Stimulated activated naive B cell treated with anti-CD40 and anti-IgM and Interleukin-4, amounts not matched to agents 10 μg/mL and 1 μg/mL and 100 μg/mL, for 72 hours (primary cell): ENCODE measurements at regions not wholly inside any gene's neighbourhood (a gene's known extent, or its start where the extent isn't known, plus 50 kb on each side); places are given as distances from the start of the nearest gene placed in this dataset.
"Not testable (repeated sequence)": the region's sequence is repeated elsewhere in the genome, so short reads cannot be mapped to it uniquely, and the experiment has no call there.

Experiments
- ATAC-seq, 2 donors: fragments of 150-1000 bp; cut with Tn5 transposase; replicated peaks; 2 replicates each; pipeline ENCODE4 v1.10.0; 2021; ENCODE audit warnings: moderate library complexity in 1 of 2
- DNase-seq: peaks from one replicate; pipeline ENCODE4 v3.0.0; 2021
- H3K27ac Mint-ChIP-seq: one replicate; pipeline ENCODE4 v1.8.0; 2022; ENCODE audit warnings: mild to moderate bottlenecking, mixed read lengths
- H3K27me3 Mint-ChIP-seq, 2 donors: one replicate each; pipeline ENCODE4 v1.8.0; 2022; ENCODE audit warnings: mixed read lengths in 2 of 2
- H3K36me3 Mint-ChIP-seq, 2 donors: one replicate each; pipeline ENCODE4 v1.8.0; 2022; ENCODE audit warnings: mixed read lengths in 2 of 2, mild to moderate bottlenecking in 1 of 2
- H3K4me1 Mint-ChIP-seq, 2 donors: one replicate each; pipeline ENCODE4 v1.8.0; 2022; ENCODE audit warnings: mixed read lengths in 2 of 2, mild to moderate bottlenecking in 1 of 2
- H3K4me3 Mint-ChIP-seq, 2 donors: one replicate each; pipeline ENCODE4 v1.8.0; 2022; ENCODE audit warnings: mild to moderate bottlenecking in 2 of 2, mixed read lengths in 2 of 2, moderate library complexity in 1 of 2
- H3K9me3 Mint-ChIP-seq, 2 donors: one replicate each; pipeline ENCODE4 v1.8.0; 2022; ENCODE audit warnings: mixed read lengths in 2 of 2, mild to moderate bottlenecking in 1 of 2

DNA sequence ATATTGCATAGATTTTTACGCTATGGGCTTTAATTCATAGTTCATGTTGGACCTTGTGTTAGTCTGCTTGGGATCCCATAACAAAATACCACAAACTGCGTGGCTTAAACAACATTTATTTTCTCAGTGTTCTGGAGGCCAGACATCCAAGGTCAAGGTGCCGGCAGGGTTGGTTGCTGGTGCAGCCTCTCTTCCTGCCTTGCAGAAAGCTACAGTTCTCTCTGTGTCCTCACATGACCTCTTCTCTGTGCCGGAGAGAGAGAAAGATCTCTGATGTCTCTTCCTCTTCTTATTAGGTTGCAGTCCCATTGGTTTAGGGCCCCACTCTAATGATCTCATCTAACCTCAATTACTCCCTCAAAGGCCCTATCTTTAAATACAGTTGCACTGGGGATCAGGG is 170.5 kb downstream of the IPO8 start:
- H3K27me3 Mint-ChIP-seq: no peaks in the 10 kb centered on the region
- no peaks in the 10 kb centered on the region for H3K36me3 Mint-ChIP-seq
- no peaks in the 10 kb centered on the region for H3K4me1 Mint-ChIP-seq
- no peak overlapping the region for H3K27ac Mint-ChIP-seq
- H3K9me3 Mint-ChIP-seq: peaks cover 0 to 3% of the 10 kb centered on the region in 2 donors
- H3K4me3 Mint-ChIP-seq: no peak overlapping the region
- ATAC-seq (no peak), DNase-seq (no peak)

DNA sequence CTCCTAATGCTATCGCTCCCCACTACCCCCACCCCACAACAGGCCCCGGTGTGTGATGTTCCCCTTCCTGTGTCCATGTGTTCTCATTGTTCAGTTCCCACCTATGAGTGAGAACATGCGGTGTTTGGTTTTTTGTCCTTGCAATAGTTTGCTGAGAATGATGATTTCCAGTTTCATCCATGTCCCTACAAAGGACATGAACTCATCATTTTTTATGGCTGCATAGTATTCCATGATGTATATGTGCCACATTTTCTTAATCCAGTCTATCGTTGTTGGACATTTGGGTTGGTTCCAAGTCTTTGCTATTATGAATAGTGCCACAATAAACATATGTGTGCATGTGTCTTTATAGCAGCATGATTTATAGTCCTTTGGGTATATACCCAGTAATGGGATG is 175.4 kb downstream of the IPO8 start:
- DNase-seq, H3K27ac Mint-ChIP-seq: not testable (repeated sequence)

DNA sequence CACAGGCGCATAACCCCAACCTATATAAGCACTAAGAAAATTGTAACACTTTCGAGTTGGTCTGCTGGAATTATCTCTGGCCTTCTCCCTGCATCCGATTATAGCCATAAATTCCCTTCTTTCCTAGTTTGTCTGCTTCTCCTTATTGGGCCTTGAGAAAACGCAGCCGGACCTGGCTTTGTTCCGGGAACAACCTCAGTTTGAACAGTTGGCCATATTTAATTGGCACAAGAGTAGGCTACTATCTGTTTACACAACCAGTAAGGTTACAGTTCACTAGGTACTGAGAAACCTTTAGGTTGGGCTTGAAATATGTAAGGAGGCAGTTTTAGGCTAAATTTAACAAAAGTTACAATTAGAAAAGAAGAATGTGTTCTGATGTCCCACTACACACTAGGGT is 176.1 kb downstream of the IPO8 start:
- Mint-ChIP-seq H3K36me3 (no peaks in the 10 kb centered on the region), H3K4me3 (no peak overlapping the region), H3K4me1 (no peaks in the 10 kb centered on the region), H3K9me3 (peaks cover 0 to 4% of the 10 kb centered on the region in 2 donors), H3K27me3 (no peaks in the 10 kb centered on the region), H3K27ac (no peak overlapping the region)
- DNase-seq: no peak
- no peak for ATAC-seq

More for the DNA sequence above, 175.4 kb downstream of the IPO8 start:
- H3K4me3 Mint-ChIP-seq, H3K36me3 Mint-ChIP-seq, H3K27me3 Mint-ChIP-seq, ATAC-seq, H3K4me1 Mint-ChIP-seq, H3K9me3 Mint-ChIP-seq: not testable (repeated sequence)

DNA sequence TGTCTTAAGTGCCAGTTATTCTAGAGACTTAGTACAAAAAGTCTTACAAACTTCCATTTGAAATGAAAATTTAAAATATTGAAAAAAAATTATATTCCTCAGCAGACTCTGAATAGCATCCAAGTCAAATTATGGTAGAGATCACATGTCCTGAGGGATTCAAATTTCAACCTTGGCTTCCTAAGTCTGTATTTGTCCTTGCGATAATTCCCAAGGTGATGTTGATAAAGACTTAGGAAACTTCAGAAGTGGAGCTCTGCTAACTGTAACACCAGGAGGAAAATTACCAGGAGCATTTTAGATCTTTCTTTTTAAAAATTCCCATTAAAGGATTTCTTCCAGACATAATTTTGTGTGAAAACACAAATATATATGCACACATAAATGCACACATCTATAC is 178.3 kb downstream of the IPO8 start:
- no peak overlapping the region for H3K4me3 Mint-ChIP-seq
- no peak overlapping the region for H3K27ac Mint-ChIP-seq
- H3K9me3 Mint-ChIP-seq: peaks cover 0 to 3% of the 10 kb centered on the region in 2 donors
- DNase-seq (no peak), ATAC-seq (no peak)
- H3K4me1 Mint-ChIP-seq: no peaks in the 10 kb centered on the region
- no peaks in the 10 kb centered on the region for H3K27me3 Mint-ChIP-seq
- H3K36me3 Mint-ChIP-seq: no peaks in the 10 kb centered on the region

DNA sequence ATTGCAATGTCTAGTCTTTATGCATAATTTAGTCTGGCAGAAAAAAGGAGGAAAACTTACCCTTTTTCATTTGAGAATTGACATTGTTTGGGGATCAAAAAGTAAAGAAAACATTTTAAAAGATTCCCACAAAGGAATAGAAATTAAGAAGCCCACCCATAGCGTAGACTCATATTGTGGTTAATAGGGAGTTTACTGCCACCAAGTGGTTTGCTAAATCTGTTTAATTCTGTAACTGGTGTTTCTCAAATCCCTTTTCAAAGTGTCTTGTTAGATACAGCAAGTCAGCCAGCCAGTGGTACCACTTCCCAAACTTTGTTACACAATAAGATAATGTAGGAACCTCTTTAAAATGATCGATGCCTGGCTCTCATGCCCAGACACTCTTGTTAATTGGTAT is 180.3 kb downstream of the IPO8 start:
- Mint-ChIP-seq H3K9me3 (peaks cover 0 to 3% of the 10 kb centered on the region in 2 donors), H3K27ac (no peak overlapping the region), H3K4me3 (no peak overlapping the region), H3K27me3 (no peaks in the 10 kb centered on the region), H3K4me1 (no peaks in the 10 kb centered on the region), H3K36me3 (no peaks in the 10 kb centered on the region)
- no peak for ATAC-seq
- no peak for DNase-seq

DNA sequence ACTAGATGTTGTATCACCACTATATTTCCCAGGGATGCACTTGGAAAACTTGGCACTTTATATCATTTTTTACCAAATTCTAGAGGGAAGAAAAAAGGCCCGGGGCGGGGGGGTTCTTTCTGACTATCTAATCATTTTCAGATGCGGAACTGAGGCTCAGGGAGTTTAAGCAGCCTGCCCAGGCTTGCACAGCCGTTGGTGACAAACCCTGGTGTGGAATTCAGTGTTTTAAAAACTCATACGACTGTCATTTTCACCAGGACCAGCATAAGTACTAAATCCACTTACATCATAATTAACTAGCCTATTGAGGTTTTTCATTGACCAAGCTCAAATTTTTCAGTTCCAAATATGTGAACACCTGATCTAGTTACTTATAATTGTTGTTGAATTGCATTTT is 181.0 kb downstream of the IPO8 start:
- ATAC-seq: no peak
- no peak for DNase-seq
- Mint-ChIP-seq H3K27ac (no peak overlapping the region), H3K27me3 (no peaks in the 10 kb centered on the region), H3K4me1 (no peaks in the 10 kb centered on the region), H3K36me3 (no peaks in the 10 kb centered on the region), H3K4me3 (no peak overlapping the region), H3K9me3 (peaks cover 0 to 3% of the 10 kb centered on the region in 2 donors)

DNA sequence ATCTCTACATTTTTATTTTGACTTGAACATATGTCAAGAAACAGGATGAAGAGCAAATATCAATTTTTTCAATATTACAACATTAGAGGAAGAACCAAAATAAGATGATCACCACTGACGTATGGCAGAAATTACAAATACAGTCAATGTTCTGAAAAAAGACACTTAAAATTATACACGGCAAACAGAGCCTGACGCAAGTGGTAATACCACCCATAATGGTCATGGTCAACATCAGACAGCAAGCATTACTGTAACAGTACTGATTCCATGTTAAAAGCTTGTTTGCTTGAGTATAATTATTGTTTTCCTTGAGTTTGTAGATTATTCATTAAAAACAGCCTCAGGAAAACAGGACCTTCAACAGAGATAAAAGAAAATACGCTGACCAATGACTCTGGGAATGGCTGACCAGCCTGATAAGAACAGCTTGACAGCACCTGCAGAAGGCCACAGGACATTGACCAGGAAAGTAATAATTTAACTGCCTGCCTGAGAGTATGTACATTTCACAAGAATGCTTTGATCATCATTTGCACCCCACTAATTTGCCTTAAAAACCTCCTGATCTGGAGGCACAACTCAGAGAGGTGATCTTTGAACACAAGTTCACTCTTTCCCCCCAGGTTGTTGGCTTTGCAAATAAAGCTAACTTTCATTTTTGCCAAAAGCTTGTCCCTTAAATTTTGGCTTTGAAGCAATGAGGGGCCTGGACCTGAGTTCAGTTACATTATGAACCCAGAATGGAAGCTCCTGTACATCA is 187.3 kb downstream of the IPO8 start:
- DNase-seq (no peak), ATAC-seq (no peak)
- Mint-ChIP-seq H3K9me3 (peaks cover 0 to 2% of the 10 kb centered on the region in 2 donors), H3K36me3 (no peaks in the 10 kb centered on the region), H3K4me1 (no peaks in the 10 kb centered on the region), H3K4me3 (no peak overlapping the region), H3K27ac (no peak overlapping the region), H3K27me3 (no peaks in the 10 kb centered on the region)

DNA sequence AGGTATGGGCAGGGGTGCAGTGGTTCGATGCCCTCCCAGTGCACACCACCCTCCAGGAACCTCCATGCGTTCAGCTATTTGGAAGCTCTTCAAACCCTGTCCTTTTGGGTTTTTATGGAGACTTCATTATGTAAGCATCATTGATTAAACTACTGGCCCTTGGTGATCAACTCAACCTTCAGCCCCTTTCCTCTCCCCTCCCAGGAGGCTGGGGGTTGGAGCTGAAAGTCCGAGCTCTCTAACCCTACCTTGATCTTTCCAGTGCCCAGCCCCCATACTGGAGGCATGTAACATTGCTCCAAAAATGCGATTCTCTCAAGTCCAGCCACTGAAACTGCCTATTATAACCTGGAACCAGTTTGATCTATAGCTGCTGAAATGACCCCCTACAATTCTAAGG is 188.1 kb downstream of the IPO8 start:
- Mint-ChIP-seq H3K4me3 (no peak overlapping the region), H3K27me3 (no peaks in the 10 kb centered on the region), H3K4me1 (no peaks in the 10 kb centered on the region), H3K9me3 (peaks cover 0 to 2% of the 10 kb centered on the region in 2 donors), H3K36me3 (no peaks in the 10 kb centered on the region), H3K27ac (no peak overlapping the region)
- ATAC-seq (no peak), DNase-seq (no peak)

DNA sequence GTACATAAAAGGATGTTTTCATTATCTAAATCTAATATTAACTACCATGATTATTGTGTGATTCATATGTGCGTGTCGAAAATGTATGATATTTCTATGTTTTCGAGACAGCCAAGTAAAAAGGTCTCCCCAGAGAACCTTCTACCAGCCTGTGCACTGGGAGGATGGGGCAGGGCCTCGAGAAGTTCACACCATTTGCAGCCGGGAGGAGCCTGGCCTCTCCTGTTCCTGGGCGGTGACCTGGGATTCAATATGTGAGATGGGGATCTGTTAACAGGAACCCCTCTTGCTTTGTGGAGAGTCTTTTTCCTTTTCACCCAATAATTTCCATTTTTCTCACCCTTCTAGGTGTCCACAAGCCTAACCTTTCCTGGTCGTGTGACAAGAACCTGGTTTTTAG is 189.3 kb downstream of the IPO8 start:
- H3K36me3 Mint-ChIP-seq: no peaks in the 10 kb centered on the region
- DNase-seq (no peak), ATAC-seq (no peak)
- H3K9me3 Mint-ChIP-seq: peaks cover 0 to 2% of the 10 kb centered on the region in 2 donors
- no peak overlapping the region for H3K27ac Mint-ChIP-seq
- no peaks in the 10 kb centered on the region for H3K27me3 Mint-ChIP-seq
- no peaks in the 10 kb centered on the region for H3K4me1 Mint-ChIP-seq
- H3K4me3 Mint-ChIP-seq: no peak overlapping the region

DNA sequence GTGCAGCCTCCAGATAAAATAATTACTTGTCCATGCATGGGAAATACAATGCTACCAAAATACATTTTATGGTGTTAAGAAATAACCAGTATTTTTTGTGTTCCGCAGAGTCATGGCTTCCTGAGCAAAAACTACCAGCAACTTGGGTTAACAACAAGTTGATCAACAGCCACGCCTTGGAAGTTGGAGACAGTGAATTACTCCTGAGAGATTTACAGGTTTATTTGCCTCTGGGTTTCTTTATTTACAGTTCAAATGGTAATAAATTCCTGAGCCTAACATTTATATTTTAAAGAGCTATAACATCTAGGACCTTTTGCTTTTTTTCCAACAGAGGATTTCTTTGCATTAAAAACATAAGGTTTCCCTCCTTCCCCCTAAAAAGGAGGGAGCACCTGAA is 194.0 kb downstream of the IPO8 start:
- Mint-ChIP-seq H3K4me3 (no peak overlapping the region), H3K36me3 (no peaks in the 10 kb centered on the region), H3K9me3 (no peaks in the 10 kb centered on the region), H3K4me1 (no peaks in the 10 kb centered on the region), H3K27me3 (no peaks in the 10 kb centered on the region), H3K27ac (no peak overlapping the region)
- ATAC-seq (no peak), DNase-seq (no peak)

DNA sequence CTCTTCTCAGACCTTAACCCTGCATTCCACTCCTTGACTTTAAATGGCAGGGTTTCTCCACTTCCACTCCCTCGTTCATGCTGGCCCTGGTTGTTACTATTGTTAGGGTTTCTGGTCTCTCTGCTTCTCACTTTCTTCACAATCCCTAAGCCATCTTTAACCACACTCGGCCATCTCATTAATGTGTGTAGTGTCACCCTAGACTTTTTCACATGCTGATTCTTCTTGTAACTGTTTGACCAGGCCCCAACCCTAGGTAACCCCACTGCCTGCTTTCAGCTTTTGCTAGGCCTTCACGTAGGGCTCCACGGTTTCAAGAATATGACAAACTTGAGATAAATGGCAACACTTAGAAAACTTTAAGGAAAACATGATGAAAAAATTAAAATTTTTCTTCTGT is 195.1 kb downstream of the IPO8 start:
- Mint-ChIP-seq H3K9me3 (no peaks in the 10 kb centered on the region), H3K27ac (no peak overlapping the region), H3K36me3 (no peaks in the 10 kb centered on the region), H3K4me3 (no peak overlapping the region), H3K4me1 (no peaks in the 10 kb centered on the region), H3K27me3 (no peaks in the 10 kb centered on the region)
- ATAC-seq (no peak), DNase-seq (no peak)

DNA sequence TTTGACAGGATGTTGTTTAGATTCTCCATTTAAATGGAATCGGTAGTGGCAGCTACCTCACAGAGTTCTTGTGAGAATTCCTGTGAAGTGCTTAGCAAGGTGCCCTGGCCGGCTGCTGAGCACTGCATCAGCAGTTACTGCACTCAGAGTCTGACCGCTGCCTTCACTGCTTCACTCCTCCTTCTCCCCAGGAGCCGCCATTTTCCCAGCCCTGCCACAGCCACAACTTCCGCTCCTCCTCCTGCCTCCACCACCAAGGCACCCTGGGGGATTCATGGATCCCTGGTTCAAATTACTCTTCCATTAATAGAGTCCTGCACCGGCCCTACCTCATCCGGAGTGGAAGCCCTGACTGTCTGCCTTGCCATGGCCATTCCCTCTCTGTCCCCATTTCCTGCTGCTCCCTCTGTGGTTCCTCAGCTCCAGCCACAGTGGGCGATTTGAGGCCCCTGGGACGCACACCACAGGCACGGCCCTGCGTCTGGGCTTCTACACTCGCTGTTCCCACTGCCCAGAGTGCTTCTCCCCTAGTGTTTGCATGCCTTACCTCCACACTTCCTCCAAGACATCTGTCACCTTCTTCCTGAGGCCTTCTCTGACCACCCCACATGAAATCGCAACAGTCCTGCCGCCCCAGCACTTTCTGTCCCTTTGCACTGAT is 210.3 kb downstream of the IPO8 start:
- Mint-ChIP-seq H3K27me3 (no peaks in the 10 kb centered on the region), H3K4me3 (no peak overlapping the region), H3K27ac (no peak overlapping the region), H3K4me1 (no peaks in the 10 kb centered on the region), H3K36me3 (no peaks in the 10 kb centered on the region), H3K9me3 (peaks cover 0 to 2% of the 10 kb centered on the region in 2 donors)
- ATAC-seq (no peak), DNase-seq (no peak)

DNA sequence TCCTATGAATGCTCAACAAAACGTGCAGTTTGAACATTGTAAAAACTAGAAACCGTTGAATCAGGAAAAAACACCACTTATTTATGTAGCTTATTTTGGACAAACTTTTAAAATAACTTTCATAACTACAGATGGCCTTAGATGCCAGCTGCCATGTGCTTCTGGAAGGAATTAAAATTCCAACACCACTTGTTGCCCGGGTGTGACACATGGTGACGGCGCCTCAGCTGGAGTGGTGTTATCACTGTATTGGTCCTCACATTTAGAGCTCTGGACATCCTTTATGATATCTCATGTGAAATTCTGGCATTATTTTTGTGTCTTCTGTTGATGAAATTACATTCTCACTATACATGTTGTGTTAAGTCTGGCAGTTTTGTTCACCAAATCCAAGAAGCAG is 211.0 kb downstream of the IPO8 start:
- H3K4me1 Mint-ChIP-seq: no peaks in the 10 kb centered on the region
- no peak overlapping the region for H3K4me3 Mint-ChIP-seq
- no peak overlapping the region for H3K27ac Mint-ChIP-seq
- DNase-seq (no peak), ATAC-seq (no peak)
- no peaks in the 10 kb centered on the region for H3K27me3 Mint-ChIP-seq
- H3K36me3 Mint-ChIP-seq: no peaks in the 10 kb centered on the region
- peaks cover 0 to 2% of the 10 kb centered on the region in 2 donors for H3K9me3 Mint-ChIP-seq

DNA sequence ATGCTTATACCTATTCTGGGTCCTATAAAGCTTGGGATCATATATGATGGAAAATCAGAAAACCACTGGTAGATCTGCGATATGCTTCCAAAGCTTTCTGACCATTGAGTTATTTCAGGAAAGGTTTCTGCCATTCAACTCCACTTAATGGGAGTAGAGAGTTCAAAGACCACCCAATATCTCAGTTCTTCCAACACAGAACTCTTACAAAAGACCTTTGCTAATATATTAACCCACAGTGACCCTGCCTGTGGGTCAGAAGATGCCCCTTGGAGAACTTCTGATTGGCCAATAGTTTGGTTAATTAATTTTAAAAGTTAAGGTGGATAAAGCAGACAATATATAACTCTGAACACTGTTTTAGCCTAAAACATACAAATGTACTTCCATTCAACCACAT is 213.0 kb downstream of the IPO8 start:
- DNase-seq: no peak
- Mint-ChIP-seq H3K27me3 (no peaks in the 10 kb centered on the region), H3K4me1 (no peaks in the 10 kb centered on the region)

DNA sequence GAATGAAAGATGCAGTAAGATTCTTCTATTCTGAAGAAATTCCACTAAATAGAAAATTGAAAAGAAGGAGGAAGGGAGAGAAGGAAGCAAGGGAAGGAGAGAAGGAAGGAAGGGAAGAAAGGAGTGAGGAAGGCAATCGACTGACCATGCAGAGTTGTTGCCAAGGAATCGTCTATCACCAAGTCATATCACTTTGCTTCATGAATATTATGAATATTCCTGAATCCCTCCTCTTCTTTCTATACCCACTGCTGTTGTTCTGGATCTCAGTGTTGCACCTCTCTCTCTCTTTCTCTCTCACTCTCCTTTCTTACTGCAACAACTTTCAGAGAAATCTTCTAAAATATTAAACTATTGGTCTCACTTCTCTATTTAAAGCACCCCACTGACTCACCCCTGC is 222.4 kb downstream of the IPO8 start:
- Mint-ChIP-seq H3K9me3 (peaks cover 6 to 8% of the 10 kb centered on the region in 2 donors), H3K27me3 (no peaks in the 10 kb centered on the region), H3K27ac (no peak overlapping the region), H3K36me3 (no peaks in the 10 kb centered on the region), H3K4me1 (no peaks in the 10 kb centered on the region), H3K4me3 (no peak overlapping the region)
- DNase-seq (no peak), ATAC-seq (no peak)

More for the DNA sequence above, 213.0 kb downstream of the IPO8 start:
- no peak overlapping the region for H3K4me3 Mint-ChIP-seq
- H3K27ac Mint-ChIP-seq: no peak overlapping the region
- H3K9me3 Mint-ChIP-seq: peaks cover 0 to 5% of the 10 kb centered on the region in 2 donors
- no peak for ATAC-seq
- no peaks in the 10 kb centered on the region for H3K36me3 Mint-ChIP-seq
